Lower leg skin (tissue), 3 donors: ENCODE measurements at regions not wholly inside any gene's neighbourhood (a gene's known extent, or its start where the extent isn't known, plus 50 kb on each side); places are given as distances from the start of the nearest gene placed in this dataset.

Experiments
- POLR2A ChIP-seq, 2 donors: fragments of 450-650 bp; IDR thresholded peaks; one replicate each; pipeline ENCODE4 v1.6.1; 2016 to 2017; ENCODE audit warnings: antibody characterized with exemption in 2 of 2, mild to moderate bottlenecking in 1 of 2, moderate library complexity in 1 of 2
- TF ChIP-seq, protein P1 (sequence below), 3 donors: fragments of 450-650 bp; IDR thresholded peaks; one replicate each; pipeline ENCODE4 v1.5.1; 2016; ENCODE audit warnings: antibody characterized with exemption in 3 of 3, mild to moderate bottlenecking in 3 of 3, moderate library complexity in 2 of 3

DNA sequence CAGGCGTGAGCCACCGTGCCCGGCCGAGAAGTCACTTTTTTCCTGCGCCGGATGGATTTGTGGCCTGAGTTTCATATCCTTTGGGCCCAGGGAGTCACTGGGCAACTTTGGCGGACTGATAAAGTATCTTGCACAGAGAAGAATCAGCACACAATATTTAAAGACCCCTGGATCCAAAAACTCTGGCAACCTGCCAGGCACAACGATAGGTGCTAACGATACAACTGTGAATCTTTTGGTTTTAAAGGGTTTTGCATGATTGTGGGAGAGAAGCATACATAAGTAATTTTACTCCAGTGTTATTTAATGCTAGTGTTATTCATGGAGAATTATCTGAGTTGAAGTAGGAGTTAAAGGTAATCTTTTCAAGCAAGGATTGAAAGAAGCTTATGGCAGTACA lies 85.3 kb downstream of the TAF11L14 start:
- TF ChIP-seq POLR2A (IDR thresholded peaks at IDR 0.05), result no peak
- TF ChIP-seq, protein P1, sequence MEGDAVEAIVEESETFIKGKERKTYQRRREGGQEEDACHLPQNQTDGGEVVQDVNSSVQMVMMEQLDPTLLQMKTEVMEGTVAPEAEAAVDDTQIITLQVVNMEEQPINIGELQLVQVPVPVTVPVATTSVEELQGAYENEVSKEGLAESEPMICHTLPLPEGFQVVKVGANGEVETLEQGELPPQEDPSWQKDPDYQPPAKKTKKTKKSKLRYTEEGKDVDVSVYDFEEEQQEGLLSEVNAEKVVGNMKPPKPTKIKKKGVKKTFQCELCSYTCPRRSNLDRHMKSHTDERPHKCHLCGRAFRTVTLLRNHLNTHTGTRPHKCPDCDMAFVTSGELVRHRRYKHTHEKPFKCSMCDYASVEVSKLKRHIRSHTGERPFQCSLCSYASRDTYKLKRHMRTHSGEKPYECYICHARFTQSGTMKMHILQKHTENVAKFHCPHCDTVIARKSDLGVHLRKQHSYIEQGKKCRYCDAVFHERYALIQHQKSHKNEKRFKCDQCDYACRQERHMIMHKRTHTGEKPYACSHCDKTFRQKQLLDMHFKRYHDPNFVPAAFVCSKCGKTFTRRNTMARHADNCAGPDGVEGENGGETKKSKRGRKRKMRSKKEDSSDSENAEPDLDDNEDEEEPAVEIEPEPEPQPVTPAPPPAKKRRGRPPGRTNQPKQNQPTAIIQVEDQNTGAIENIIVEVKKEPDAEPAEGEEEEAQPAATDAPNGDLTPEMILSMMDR (IDR thresholded peaks at IDR 0.05), result no peak
